ENCODE measurements at regions not wholly inside any gene's neighbourhood (a gene's known extent, or its start where the extent isn't known, plus 50 kb on each side); places are given as distances from the start of the nearest gene placed in this dataset.
A peak's percentile ranks its signal among the peaks of the same experiment; 100 is the strongest.
"Not testable (repeated sequence)": the region's sequence is repeated elsewhere in the genome, so short reads cannot be mapped to it uniquely, and the experiment has no call there.

GRCh38 chr6:140202964-140203515, 828.6 kb upstream of the CITED2 start:
- Histone ChIP-seq H3K4me3 (ENCODE audit: low read length) (no peak overlapping the region), H3K36me3 (ENCODE audit: control insufficient read depth, insufficient read depth, low read length, severe bottlenecking) (no peaks in the 10 kb centered on the region), H3K9me3 (ENCODE audit: control insufficient read depth, low read length) (no peaks in the 10 kb centered on the region), H3K9ac (ENCODE audit: low read length) (no peak overlapping the region), H3K27me3 (replicated peaks; ENCODE audit: control insufficient read depth, insufficient read depth, low read length) (no peaks in the 10 kb centered on the region), H3K4me1 (ENCODE audit: control insufficient read depth, insufficient read depth, low read length) (peaks cover 21% of the 10 kb centered on the region)
- no peak for DNase-seq (ENCODE audit: low read depth)

DNA sequence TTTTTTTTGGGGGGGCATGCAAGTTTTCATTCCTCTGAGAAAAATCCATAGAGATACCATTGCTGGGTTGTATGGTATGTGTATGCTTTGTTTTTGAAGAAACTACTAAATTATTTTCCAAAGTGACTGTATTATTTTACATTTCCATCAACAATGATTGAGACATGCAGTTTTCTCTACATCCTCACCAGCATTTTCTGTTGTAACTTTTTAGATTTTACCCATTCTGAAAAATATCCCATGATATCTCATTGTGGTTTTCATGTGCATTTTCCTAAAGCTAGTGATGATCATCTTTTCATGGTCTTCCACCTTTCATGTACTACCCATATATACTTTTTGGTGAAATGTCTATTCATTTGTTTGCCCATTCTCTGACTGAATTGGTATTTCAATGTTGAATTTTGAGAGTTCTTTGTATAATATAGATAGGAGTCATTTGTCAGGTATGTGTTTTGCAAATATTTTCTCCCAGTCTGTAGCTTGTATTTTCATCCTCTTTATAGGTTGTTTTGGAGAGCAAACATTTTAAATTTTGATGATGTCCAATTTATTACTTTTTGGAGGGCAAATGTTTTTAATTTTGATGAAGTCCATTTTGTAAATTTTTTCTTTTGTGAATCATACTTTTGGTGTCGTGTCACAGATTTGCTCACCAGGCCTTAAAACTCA, 827.5 kb upstream of the CITED2 start:
- H3K4me1 ChIP-seq (ENCODE audit: control insufficient read depth, insufficient read depth, low read length), result peaks cover 21% of the 10 kb centered on the region
- H3K9ac ChIP-seq (ENCODE audit: low read length), result no peak overlapping the region
- DNase-seq (ENCODE audit: low read depth), result no peak
- no peaks in the 10 kb centered on the region for H3K9me3 ChIP-seq (ENCODE audit: control insufficient read depth, low read length)
- H3K36me3 ChIP-seq (ENCODE audit: control insufficient read depth, insufficient read depth, low read length, severe bottlenecking), result no peaks in the 10 kb centered on the region
- H3K4me3 ChIP-seq (ENCODE audit: low read length), result no peak overlapping the region
- H3K27me3 ChIP-seq (replicated peaks; ENCODE audit: control insufficient read depth, insufficient read depth, low read length), result no peaks in the 10 kb centered on the region

DNA sequence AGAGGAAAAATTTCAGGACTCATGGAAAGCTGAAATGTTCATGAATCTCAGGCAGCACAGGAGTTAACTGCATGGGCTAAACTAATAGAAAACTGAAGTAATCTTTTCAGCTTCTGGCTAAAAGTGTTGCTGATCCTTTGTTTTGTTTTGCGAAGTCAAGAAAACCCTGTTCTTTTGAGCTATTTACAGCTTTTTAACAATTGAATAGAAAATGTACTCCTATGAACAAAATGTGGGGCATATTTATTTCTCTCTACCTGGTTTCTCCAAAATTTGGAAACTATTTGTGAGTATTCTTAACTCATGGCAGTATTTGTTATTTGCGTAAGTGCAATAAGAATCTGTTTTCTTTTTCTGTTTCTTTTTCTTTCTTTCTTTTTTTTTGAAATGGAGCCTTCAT, 818.8 kb upstream of the CITED2 start:
- no peak for DNase-seq (ENCODE audit: low read depth)
- Histone ChIP-seq H3K9me3 (ENCODE audit: control insufficient read depth, low read length) (peaks cover 27% of the 10 kb centered on the region), H3K9ac (ENCODE audit: low read length) (no peak overlapping the region), H3K36me3 (ENCODE audit: control insufficient read depth, insufficient read depth, low read length, severe bottlenecking) (no peaks in the 10 kb centered on the region), H3K27me3 (replicated peaks; ENCODE audit: control insufficient read depth, insufficient read depth, low read length) (no peaks in the 10 kb centered on the region), H3K4me1 (ENCODE audit: control insufficient read depth, insufficient read depth, low read length) (no peaks in the 10 kb centered on the region), H3K4me3 (ENCODE audit: low read length) (no peak overlapping the region)

GRCh38 chr6:140192018-140192417, 817.6 kb upstream of the CITED2 start:
- Histone ChIP-seq H3K9me3 (ENCODE audit: control insufficient read depth, low read length) (peaks cover 30% of the 10 kb centered on the region), H3K4me1 (ENCODE audit: control insufficient read depth, insufficient read depth, low read length) (no peaks in the 10 kb centered on the region), H3K36me3 (ENCODE audit: control insufficient read depth, insufficient read depth, low read length, severe bottlenecking) (no peaks in the 10 kb centered on the region), H3K9ac (ENCODE audit: low read length) (no peak overlapping the region), H3K27me3 (replicated peaks; ENCODE audit: control insufficient read depth, insufficient read depth, low read length) (no peaks in the 10 kb centered on the region), H3K4me3 (ENCODE audit: low read length) (peak overlapping the region; percentile 15)
- no peak for DNase-seq (ENCODE audit: low read depth)

GRCh38 chr6:140189263-140189662, 814.8 kb upstream of the CITED2 start:
- peaks cover 30% of the 10 kb centered on the region for H3K9me3 ChIP-seq (ENCODE audit: control insufficient read depth, low read length)
- DNase-seq (ENCODE audit: low read depth); H3K36me3 ChIP-seq (ENCODE audit: control insufficient read depth, insufficient read depth, low read length, severe bottlenecking); H3K27me3 ChIP-seq (replicated peaks; ENCODE audit: control insufficient read depth, insufficient read depth, low read length); H3K4me1 ChIP-seq (ENCODE audit: control insufficient read depth, insufficient read depth, low read length); H3K4me3 ChIP-seq (ENCODE audit: low read length); H3K9ac ChIP-seq (ENCODE audit: low read length): not testable (repeated sequence)

DNA sequence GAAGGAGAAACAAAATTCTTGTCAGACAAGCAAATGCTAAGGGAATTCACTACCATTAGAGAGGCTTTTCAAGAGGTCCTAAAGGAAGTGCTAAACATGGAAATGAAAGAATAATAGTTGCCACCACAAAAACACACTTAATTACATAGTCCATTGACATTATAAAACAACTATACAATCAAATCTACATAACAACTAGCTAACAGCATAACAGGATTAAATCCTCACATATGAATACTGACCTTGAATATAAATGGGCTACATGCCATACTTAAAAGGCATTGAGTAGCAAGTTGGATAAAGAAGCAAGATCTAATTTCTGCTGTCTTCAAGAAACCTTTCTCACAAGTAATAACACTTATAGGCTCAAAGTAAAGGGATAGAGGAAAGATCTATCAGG, 811.5 kb upstream of the CITED2 start:
- DNase-seq (ENCODE audit: low read depth), result no peak
- Histone ChIP-seq H3K4me1 (ENCODE audit: control insufficient read depth, insufficient read depth, low read length) (peaks cover 3% of the 10 kb centered on the region), H3K36me3 (ENCODE audit: control insufficient read depth, insufficient read depth, low read length, severe bottlenecking) (no peaks in the 10 kb centered on the region), H3K27me3 (replicated peaks; ENCODE audit: control insufficient read depth, insufficient read depth, low read length) (no peaks in the 10 kb centered on the region), H3K4me3 (ENCODE audit: low read length) (no peak overlapping the region), H3K9ac (ENCODE audit: low read length) (no peak overlapping the region), H3K9me3 (ENCODE audit: control insufficient read depth, low read length) (peaks cover 3% of the 10 kb centered on the region)

DNA sequence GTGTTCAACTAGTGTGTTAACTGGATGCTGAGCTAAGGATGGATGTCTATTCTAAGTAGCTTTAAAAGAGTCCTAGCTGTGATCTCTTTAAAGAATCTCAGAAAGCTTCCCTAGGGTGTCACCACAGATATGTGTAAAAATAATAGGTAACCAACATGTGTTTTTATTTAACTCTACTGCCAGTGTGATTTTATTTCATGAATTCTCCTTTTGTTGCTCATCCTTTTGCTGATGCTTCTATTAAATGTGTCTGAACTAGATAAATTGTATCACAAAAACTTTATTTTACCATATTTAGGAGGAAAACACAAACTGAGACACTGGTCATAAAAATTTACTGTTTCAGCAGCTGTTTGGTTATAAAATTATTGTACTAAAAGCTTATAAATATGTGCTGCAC, 809.4 kb upstream of the CITED2 start:
- peaks cover 16% of the 10 kb centered on the region for H3K4me1 ChIP-seq (ENCODE audit: control insufficient read depth, insufficient read depth, low read length)
- H3K27me3 ChIP-seq (replicated peaks; ENCODE audit: control insufficient read depth, insufficient read depth, low read length), result no peaks in the 10 kb centered on the region
- H3K9ac ChIP-seq (ENCODE audit: low read length), result no peak overlapping the region
- peaks cover 3% of the 10 kb centered on the region for H3K9me3 ChIP-seq (ENCODE audit: control insufficient read depth, low read length)
- H3K36me3 ChIP-seq (ENCODE audit: control insufficient read depth, insufficient read depth, low read length, severe bottlenecking), result no peaks in the 10 kb centered on the region
- no peak overlapping the region for H3K4me3 ChIP-seq (ENCODE audit: low read length)
- peak; percentile 48 for DNase-seq (ENCODE audit: low read depth)

- Histone ChIP-seq H3K4me3 (ENCODE audit: low read length) (no peak overlapping the region), H3K27me3 (replicated peaks; ENCODE audit: control insufficient read depth, insufficient read depth, low read length) (no peaks in the 10 kb centered on the region), H3K9ac (ENCODE audit: low read length) (no peak overlapping the region), H3K9me3 (ENCODE audit: control insufficient read depth, low read length) (peaks cover 3% of the 10 kb centered on the region), H3K36me3 (ENCODE audit: control insufficient read depth, insufficient read depth, low read length, severe bottlenecking) (no peaks in the 10 kb centered on the region), H3K4me1 (ENCODE audit: control insufficient read depth, insufficient read depth, low read length) (peaks cover 26% of the 10 kb centered on the region)
- peak; percentile 20 for DNase-seq (ENCODE audit: low read depth)
These were observed 808.4 kb upstream of the CITED2 start for GRCh38 chr6:140182821-140183220.

DNA sequence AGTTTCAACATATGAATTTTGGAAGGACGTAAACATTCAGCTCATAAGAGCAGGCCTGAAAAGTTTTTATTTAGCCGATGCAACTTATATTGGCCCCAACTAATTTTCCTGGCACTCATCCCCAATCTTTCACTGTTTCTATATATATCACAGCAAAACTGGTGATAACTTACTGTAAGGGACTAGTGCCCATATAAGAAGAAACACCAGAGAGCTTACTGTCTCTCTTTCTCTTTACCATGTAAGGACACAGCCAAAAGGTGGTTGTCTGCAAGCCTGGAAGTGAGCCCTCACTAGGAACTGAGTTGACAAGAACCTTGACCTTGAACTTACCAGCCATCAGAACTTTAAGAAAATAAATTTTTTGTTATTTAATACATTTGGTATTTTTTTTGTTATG, 807.4 kb upstream of the CITED2 start:
- DNase-seq (ENCODE audit: low read depth), result no peak
- Histone ChIP-seq H3K4me1 (ENCODE audit: control insufficient read depth, insufficient read depth, low read length) (peaks cover 27% of the 10 kb centered on the region), H3K9ac (ENCODE audit: low read length) (no peak overlapping the region), H3K36me3 (ENCODE audit: control insufficient read depth, insufficient read depth, low read length, severe bottlenecking) (no peaks in the 10 kb centered on the region), H3K4me3 (ENCODE audit: low read length) (no peak overlapping the region), H3K27me3 (replicated peaks; ENCODE audit: control insufficient read depth, insufficient read depth, low read length) (no peaks in the 10 kb centered on the region), H3K9me3 (ENCODE audit: control insufficient read depth, low read length) (no peaks in the 10 kb centered on the region)

DNA sequence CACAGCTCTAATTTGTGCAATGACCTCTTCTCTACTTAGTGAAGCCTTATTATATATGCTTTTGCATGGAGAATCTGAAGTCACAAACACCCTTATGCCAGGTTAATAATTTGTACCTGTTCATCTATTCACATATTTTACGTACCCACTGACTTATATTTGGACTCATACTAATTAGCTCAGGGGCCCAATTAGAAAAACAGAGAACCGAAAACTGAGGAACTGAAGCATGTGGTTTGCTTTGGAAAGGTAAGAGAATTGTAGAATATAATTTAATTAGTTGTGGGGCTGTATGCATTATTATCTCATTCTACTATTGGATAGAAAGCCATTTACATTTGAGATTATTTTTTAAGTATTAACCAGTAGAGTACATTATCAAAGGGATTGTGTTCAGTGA, 805.9 kb upstream of the CITED2 start:
- Histone ChIP-seq H3K9ac (ENCODE audit: low read length) (no peak overlapping the region), H3K9me3 (ENCODE audit: control insufficient read depth, low read length) (no peaks in the 10 kb centered on the region), H3K4me3 (ENCODE audit: low read length) (no peak overlapping the region), H3K27me3 (replicated peaks; ENCODE audit: control insufficient read depth, insufficient read depth, low read length) (no peaks in the 10 kb centered on the region), H3K36me3 (ENCODE audit: control insufficient read depth, insufficient read depth, low read length, severe bottlenecking) (no peaks in the 10 kb centered on the region), H3K4me1 (ENCODE audit: control insufficient read depth, insufficient read depth, low read length) (peaks cover 27% of the 10 kb centered on the region)
- no peak for DNase-seq (ENCODE audit: low read depth)

GRCh38 chr6:140178935-140179334, 804.5 kb upstream of the CITED2 start:
- Histone ChIP-seq H3K4me3 (ENCODE audit: low read length) (no peak overlapping the region), H3K4me1 (ENCODE audit: control insufficient read depth, insufficient read depth, low read length) (peaks cover 36% of the 10 kb centered on the region), H3K36me3 (ENCODE audit: control insufficient read depth, insufficient read depth, low read length, severe bottlenecking) (no peaks in the 10 kb centered on the region), H3K9me3 (ENCODE audit: control insufficient read depth, low read length) (no peaks in the 10 kb centered on the region), H3K9ac (ENCODE audit: low read length) (peak overlapping the region; percentile 9), H3K27me3 (replicated peaks; ENCODE audit: control insufficient read depth, insufficient read depth, low read length) (no peaks in the 10 kb centered on the region)
- peak; percentile 42 for DNase-seq (ENCODE audit: low read depth)

DNA sequence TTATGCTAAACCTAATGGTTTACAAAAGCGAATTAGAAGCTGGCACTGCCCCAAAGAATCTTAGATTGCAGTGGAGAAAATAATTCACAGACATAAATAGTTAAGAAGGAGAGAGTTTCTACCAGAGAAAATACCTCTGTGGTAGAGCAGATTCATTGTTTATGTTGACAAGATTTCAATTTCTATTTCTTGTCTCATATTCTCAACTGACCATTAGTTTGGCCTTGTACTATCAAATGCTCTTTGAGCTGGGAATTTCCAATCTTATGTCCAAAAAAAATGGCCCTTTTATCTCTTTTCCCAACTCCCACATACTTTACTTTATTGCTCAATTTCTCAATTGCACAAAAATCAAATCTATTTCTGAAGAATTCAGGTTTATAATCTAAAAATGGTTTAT, 804.1 kb upstream of the CITED2 start:
- H3K9ac ChIP-seq (ENCODE audit: low read length), result peak overlapping the region; percentile 67
- H3K36me3 ChIP-seq (ENCODE audit: control insufficient read depth, insufficient read depth, low read length, severe bottlenecking), result no peaks in the 10 kb centered on the region
- peak; percentile 44 for DNase-seq (ENCODE audit: low read depth)
- no peaks in the 10 kb centered on the region for H3K9me3 ChIP-seq (ENCODE audit: control insufficient read depth, low read length)
- no peak overlapping the region for H3K4me3 ChIP-seq (ENCODE audit: low read length)
- H3K27me3 ChIP-seq (replicated peaks; ENCODE audit: control insufficient read depth, insufficient read depth, low read length), result no peaks in the 10 kb centered on the region
- peaks cover 40% of the 10 kb centered on the region for H3K4me1 ChIP-seq (ENCODE audit: control insufficient read depth, insufficient read depth, low read length)

Data from adipocyte (in vitro differentiated cells).